Right renal pelvis (tissue), 4 donors: ENCODE measurements at regions not wholly inside any gene's neighbourhood (a gene's known extent, or its start where the extent isn't known, plus 50 kb on each side); places are given as distances from the start of the nearest gene placed in this dataset.

Experiments used
- DNase-seq, 4 donors: peaks; one replicate each; pipeline ENCODE4 v3.0.0-alpha.2; 2013; ENCODE audit warnings: low read depth in 4 of 4, low spot score in 3 of 4, missing footprints in 1 of 4

GRCh38 chr13:111472559-111473460 is 152.4 kb downstream of the TEX29 start:
- DNase-seq = no peak

GRCh38 chr13:111474136-111475002 is 153.9 kb downstream of the TEX29 start:
- peak; percentile 35 to 65 (median 38) for DNase-seq

- DNase-seq = no peak
These were observed 155.0 kb downstream of the TEX29 start for GRCh38 chr13:111475488-111475887.

- no peak for DNase-seq
These were observed 155.8 kb downstream of the TEX29 start for GRCh38 chr13:111476197-111476596.

GRCh38 chr13:111479412-111479811 is 159.0 kb downstream of the TEX29 start:
- DNase-seq = no peak

- no peak for DNase-seq
These were observed 160.1 kb downstream of the TEX29 start for GRCh38 chr13:111480503-111480902.

- DNase-seq = no peak
These were observed 160.5 kb downstream of the TEX29 start for GRCh38 chr13:111480976-111481375.

- DNase-seq = no peak
These were observed 161.7 kb downstream of the TEX29 start for GRCh38 chr13:111482126-111482525.

GRCh38 chr13:111482806-111483620 is 162.6 kb downstream of the TEX29 start:
- no peak for DNase-seq

- no peak for DNase-seq
These were observed 163.2 kb downstream of the TEX29 start for GRCh38 chr13:111483621-111483987.

GRCh38 chr13:111484141-111484925 is 163.9 kb downstream of the TEX29 start:
- no peak for DNase-seq

GRCh38 chr13:111484959-111485358 is 164.5 kb downstream of the TEX29 start:
- DNase-seq = no peak

- DNase-seq = no peak
These were observed 165.2 kb downstream of the TEX29 start for GRCh38 chr13:111485491-111486250.

- no peak for DNase-seq
These were observed 165.9 kb downstream of the TEX29 start for GRCh38 chr13:111486331-111486730.

GRCh38 chr13:111486801-111487200 is 166.4 kb downstream of the TEX29 start:
- DNase-seq = no peak

GRCh38 chr13:111488486-111489132 is 168.2 kb downstream of the TEX29 start:
- no peak for DNase-seq

GRCh38 chr13:111489301-111489700 is 168.9 kb downstream of the TEX29 start:
- DNase-seq = no peak

GRCh38 chr13:111490611-111491010 is 170.2 kb downstream of the TEX29 start:
- no peak for DNase-seq

- DNase-seq = no peak
These were observed 170.6 kb downstream of the TEX29 start for GRCh38 chr13:111491021-111491420.
